Stromal cell of bone marrow (primary cell): ENCODE measurements at regions not wholly inside any gene's neighbourhood (a gene's known extent, or its start where the extent isn't known, plus 50 kb on each side); places are given as distances from the start of the nearest gene placed in this dataset.
A peak's percentile ranks its signal among the peaks of the same experiment; 100 is the strongest.

ENCODE experiments used
- DNase-seq: peaks from one replicate; pipeline ENCODE4 v3.0.0-alpha.2; 2012; ENCODE audit warnings: low read depth

DNA sequence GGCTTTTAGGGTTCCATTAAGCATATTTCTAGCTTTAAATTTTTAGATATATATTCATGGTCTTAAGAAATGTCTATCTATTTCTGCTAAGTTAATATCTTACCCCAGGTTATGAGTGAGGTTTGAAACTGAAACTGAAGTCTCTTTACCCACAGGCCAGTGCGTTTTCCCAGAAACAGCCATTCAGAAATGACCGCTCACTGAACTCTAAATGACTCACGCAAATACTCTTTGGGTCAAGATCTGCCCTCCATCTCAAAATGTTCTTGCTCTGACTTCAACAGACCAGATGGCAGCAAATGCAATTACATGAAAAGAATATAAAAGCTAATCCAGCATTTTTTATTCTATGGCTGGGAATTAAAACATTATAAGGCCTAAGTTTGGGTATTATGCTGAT lies 315.2 kb downstream of the TDRD15 start:
- peak; percentile 2 for DNase-seq

DNA sequence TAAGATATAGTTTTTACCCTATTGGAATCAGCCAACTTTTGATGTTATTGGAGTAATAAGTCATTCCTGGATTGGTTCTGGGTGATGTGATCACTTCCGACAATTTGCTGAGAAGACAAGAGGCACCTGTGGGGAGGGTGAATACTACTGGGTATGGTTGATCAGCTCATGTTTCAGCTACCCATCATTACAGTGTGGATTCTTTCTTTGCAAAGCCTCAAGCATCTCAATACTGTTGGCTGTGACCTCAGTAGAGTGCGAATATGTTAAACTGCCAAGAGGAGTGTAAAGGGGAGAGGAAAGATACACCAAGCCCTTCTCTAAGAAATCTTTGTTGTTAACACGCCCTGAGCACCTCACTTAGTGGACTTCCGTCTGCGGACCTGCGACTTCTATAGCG lies 317.7 kb downstream of the TDRD15 start:
- no peak for DNase-seq

DNA sequence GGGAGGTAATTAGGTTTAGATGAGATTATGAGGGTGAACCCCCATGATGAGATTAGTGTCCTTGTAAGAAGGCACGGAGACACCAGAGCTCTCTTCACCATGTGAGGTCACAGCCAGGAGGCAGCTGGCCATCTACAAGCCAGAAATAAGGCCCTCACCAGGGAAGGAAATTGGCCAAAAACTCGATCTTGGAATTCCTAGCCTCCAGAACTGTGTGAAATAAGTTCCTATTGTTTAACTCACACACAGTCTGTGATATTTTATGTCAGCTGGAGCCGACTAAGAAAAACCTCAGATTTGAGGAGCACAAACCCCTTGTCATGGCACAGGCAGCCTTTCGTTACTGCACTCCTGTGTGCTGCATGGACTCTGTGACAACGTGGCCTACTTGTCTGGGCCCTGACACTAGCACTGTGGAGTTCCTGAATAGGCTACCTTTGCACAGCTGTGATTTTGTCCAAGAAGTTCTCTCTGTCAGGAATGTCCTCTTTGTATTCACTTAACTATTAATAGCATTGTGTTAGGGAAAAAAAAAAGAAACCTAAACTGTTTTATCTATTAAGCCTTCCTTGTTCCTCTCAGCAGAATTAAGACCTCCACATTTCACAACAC lies 319.8 kb downstream of the TDRD15 start:
- DNase-seq: no peak

DNA sequence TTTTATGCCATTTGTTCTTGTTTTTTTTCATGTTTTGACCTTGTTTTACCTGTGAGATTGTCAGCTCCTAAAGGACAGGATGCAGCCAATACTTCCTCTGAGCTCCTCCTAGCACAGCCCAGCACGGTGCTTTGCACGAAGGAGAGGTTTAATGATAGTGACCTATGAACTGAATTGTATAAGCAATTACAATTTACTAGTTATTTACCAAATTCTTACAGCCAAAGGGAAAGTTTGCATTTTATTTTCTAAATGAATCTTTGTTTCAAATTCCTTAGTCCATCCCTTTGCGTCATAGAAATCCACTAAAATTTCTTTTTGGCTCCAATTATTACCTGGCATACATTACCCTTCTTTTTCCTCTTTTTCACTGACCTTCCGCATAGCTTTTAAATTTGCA lies 326.1 kb downstream of the TDRD15 start:
- DNase-seq: no peak

DNA sequence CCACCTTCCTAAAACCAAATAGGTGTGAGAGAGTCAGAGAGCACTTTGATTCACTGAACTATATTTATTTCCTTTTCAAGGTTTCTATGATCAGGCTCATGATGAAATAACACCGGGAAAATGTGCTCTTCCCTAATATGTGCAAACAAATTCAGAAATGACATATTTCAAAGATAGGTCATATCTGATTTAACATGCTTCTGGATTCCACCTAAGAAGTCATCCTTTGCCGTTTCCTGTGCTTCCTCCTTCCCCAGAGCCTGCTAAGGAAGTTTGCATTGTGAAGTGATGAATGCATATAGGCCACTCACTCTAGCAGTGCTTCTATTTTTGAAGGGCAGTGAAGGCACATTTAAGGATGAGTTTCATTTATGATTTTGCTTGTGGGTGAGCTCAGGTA lies 327.6 kb downstream of the TDRD15 start:
- no peak for DNase-seq

DNA sequence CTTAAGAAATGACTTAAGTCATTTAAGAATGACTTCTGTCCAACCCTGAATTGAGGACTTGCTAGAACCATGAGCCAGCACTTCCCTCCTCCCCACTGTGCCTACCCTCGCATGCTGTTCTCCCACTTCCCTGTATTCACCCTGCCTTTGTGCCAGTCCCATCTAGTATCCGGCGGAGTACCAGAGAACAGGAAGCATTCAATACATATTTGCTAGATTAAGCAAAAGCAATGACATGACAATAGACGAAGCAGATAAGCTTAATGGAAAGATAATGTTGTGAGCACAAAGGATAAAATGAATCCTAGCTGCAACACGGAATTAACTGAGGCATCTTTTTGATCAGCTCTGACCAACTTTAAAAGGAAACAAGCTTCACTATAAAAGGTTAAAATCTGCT lies 328.5 kb downstream of the TDRD15 start:
- DNase-seq: no peak

DNA sequence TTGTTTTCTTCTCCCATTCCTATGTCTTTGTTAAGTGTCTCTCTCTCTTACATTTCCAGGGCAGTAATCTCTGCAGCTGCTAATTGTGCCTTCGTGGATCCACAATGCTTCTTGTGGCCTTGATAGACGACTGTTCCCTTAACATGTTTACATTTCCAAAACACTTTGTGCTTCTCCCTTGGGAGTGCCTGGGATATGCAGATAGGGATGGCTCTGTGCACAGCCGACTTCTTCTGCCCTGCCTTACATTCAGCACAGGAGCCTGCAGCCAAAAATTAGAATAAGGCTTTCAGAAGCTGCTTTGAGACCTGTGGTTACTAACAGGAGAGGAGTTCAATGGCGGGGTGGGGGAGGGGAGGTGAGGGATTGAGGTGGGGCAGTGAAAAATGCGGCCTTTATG lies 328.9 kb downstream of the TDRD15 start:
- no peak for DNase-seq

DNA sequence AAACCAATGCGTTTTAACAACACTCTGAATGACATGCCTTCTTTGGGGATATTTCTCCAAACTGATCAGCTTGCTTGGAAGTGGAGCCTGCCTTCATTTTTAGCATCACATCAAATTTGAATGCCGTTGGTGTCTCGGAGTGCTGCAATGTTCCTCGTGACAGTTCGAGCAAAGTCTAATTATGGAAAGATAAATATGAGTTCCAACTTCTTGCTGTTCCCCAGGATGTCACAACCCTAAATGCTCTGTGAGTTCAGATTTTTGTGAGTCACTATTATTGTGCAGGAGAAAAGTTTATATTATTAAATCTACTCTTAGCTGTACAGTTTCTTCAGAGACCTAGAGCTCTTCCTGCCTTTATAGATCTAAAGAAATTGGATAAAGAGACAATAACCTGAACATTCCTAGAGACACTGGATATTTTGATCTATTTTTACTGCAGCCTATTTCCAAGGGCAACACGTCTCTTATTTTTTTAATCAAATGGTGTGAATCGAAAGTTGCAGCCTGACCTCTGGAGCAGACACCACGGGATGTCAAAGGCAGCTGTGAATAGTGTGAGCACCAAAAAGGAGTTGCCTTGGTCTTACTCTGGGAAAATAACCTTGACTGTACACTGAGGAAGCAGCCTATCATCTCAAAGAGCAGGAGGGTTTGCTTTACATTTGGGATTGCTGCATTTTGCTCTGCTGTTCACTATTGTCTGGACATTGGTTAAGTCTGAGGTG lies 330.1 kb downstream of the TDRD15 start:
- DNase-seq: no peak

DNA sequence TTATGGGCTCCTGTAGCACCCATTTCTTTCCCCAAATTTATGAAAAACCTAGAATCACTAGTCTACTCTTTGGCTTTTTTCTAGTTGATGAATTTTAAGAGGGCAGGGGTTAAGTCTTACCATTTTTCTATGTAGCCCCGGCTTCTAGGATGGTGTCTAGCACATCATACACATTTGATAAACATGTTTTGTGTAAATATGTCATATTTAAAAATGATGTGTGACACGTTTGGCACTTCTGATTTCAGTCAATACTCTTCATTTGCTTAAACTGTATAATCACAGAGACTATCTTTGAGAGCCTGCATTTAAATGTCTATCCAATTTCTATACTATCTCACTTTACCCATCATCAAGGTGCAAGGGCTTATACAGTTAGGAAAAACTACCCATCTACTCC lies 331.1 kb downstream of the TDRD15 start:
- no peak for DNase-seq

DNA sequence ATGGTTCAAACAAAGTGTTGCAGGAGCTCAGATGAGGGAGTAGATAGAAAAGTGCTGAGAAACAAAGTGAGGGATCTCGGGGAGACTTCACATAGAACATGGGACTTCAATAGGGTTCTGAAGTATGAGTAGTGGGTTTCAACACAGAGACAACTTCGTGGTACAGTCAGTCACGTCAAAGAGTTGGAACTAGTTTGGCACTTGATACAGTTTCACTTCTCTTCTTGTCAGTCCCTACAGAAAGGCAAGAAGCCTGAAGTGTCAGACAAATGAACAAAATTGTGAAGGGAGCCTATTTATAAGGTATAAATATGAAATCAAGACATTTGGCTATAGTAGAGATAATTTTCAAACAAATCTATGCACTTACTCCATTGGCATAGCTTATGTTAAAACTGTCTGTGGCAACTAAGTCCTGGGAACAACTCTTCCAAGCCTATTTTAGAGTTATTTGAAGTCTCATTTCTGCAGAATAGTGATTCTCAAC lies 338.0 kb downstream of the TDRD15 start:
- DNase-seq: no peak

DNA sequence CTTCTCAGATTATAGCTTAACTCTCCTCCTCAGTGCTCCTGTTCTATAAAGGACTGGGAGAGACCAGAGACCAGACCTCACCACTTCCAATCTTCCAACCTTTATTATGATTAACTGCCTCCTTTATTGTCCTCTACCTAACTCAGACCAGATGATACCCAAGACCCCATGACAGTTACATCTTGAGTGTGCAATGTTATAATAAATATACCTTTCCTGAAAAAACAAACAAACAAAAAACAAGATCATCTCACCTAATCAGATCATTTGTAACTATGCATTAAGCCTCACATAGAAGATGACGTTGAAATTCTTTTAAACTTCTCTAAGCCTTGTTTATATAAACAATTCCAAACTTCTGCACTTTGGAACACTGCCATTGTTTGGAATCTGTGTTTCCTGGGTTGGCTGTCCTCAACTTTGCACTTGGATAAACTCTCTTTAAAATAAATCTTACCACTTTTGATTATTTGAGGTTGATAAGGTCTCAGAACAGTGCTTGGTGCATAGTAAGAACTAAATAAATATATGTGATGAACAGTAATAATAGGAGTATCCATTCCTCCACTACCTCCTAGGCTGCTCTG lies 342.7 kb downstream of the TDRD15 start:
- DNase-seq: no peak

DNA sequence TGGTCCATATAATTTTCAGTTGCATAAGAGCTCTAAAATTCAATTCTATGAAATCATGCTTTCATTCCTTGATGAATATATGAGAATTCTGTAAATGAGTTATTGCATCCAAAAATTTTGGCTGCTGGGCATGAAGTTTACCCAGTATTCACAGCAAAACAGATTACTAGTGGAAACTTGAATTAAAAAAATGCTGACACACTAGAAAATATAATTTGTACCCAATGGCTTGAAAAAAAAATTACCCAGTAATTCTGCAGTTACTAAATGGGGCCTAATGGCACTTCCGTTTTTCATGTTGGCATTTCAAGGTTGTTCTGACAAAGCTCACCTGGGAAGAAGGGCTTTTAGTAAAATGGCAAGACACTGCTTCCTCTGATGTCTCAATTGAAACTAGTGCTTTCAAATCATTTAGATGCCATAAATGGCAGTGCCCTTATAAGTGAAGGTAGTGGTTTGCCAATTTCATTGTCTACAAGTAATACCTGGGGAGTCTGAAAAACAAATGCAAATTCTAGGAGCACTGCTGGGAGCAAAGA lies 343.6 kb downstream of the TDRD15 start:
- DNase-seq: no peak

DNA sequence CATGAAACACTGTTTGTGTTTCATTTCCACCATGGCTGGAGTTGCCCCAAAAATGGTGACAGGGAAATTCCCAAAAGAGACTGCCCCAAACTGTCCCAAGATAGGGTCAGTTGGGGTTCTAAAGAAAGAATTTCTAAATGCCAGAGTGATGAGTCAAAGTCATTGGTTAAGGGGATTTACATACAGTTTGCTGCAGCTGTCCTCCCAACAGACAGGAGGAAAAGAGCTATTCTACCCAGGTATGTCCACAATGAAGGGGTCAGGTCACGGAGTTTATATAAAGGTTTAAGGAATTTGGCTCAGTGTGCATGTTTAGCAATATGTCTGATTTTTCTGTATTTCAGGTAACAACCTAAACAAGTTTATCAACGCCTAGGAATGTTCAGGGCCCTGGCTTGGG lies 344.1 kb downstream of the TDRD15 start:
- no peak for DNase-seq

DNA sequence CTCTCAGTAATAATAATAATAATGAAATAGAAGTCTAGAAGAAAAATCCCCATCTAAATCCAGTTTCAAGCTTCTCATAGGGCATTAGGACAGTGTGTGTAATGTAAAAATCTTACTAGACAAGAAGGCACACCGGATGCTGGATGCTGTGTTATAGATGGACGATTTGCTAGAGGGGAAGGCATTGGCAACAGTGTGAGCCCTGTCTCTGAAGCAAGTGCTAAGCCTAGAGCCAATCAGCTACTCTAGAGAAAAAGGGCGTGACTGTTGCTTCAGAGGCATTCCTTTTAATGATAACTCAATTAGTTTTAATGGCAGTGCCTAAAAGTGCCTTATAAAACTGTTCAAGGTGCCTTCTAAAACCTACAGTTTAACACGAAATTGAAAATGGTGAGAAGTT lies 344.9 kb downstream of the TDRD15 start:
- DNase-seq: no peak

DNA sequence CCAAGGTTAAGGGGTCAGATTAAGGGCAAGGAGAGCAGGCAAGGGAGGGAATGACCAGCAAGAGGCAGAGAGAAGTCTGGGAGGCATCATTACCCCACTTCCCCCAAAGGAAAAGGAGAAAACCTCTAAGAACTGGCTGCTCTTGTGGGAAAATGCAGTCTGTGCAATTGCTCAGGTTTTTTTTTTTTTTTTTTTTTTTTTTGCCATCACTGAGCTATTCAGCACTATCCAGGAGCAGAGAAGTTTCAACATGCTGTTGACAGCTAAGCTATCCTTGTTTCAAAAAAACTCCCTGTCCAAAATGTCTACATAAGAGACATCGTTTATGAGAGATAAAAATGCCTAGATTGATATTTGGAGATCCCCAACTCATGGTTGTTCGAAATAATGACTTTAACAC lies 345.4 kb downstream of the TDRD15 start:
- no peak for DNase-seq

DNA sequence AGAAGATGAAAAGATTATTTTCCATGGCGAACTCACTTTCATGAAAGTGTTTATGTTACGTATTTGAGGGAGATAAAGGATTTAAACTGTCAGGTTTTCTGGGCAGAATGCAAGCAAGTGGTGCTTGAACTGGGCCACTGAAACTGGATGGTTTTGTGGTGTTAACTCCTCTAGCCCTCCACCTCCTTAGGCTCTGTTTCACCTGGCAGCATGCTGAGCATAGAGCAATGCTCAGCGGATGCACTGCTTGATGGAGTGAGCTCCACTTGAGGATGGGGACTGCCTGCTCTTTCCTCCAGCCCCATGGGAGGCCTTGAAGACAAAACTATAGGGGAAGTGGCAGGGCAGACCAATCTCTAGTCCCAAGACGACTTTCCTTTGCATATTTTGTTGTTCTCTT lies 345.8 kb downstream of the TDRD15 start:
- no peak for DNase-seq

DNA sequence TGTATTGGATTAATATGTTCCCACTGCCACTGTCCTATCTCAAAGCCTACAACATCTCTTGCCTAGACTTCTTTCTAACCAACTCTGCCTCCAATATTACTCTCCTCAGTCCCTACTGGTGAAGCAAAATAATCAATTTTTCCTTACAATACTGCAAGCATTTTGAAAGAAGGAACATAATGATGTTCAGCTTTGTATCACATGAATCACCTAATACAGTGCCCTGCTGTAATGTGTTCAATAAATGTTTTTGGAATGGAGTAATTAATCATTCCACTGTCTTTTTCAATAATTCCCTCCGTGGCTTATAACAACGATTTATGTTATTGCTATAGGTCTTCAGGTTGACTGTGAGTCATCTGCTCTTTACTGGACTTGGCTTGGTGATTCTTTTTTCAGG lies 356.4 kb downstream of the TDRD15 start:
- no peak for DNase-seq

DNA sequence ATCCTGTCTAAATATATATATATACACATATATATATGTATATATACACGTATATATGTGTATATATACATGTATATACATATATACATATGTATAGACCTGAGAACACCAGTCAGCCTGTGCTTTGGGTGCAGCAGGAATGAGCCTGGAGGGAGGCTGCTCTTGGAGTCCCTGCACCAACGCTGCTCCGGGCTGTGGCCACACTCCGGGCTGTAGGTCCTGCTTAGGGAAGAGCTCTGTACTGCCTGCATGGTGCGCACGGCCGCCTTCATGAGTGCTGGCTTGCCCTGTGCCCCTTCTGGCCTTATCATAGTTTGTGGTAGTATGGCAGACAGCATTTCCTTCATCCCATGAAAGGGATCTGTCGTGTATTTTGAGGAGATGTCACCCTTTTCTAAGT lies 360.9 kb downstream of the TDRD15 start:
- DNase-seq: no peak

DNA sequence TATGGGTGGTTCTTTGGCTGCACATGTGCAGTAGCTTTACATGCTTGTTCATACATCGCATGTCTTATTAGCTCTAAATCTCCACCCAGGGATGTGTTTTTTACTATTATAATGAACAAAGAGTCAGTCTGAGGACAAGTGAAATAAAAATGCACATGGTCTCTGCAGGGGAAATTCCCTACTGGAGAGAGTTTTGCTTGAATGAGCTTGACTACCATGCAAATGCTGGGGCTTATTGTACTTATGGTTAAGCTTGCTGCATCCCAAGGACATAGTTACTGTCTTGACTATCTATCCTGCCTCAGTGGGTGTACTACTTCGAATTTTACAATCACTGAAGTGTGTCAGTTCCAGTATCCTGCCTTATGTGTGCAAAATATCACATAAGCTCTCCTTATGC lies 362.7 kb downstream of the TDRD15 start:
- no peak for DNase-seq

DNA sequence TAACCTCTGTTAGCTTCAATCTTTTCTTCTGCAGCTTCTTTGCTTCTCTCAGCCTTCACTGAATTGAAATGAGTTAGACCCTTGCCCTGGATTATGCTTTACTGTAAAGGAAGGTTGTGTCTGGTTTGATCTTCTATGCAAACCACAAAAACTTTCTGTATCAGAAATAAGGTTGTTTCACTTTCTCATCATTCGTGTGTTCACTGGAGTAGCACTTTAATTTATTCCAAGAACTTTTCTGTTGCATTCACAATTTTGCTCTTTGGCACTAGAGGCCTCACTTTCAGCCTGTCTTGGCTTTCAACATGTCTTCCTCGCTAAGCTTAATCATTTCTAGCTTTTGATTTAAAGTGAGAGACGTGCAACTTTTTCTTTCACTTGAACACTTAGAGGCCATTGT lies 365.3 kb downstream of the TDRD15 start:
- DNase-seq: no peak

DNA sequence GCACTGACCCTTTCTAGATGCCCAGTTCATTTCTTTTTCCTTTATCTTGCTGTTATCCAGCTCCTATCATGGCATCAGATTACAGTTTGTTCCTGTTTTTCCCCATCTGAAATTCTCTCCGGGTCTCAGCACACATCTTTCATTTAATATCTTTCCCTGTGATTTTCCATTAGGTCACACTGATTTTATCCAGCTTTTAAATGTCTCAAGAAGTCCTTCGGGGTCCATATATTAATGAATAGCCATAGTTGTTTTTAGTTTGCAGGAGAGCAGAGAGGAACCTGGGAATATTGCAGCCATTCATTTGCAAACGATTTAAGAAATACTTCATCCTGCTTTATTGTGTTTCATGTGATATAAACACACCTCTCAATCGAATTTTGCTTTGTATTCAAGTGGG lies 374.2 kb downstream of the TDRD15 start:
- no peak for DNase-seq

DNA sequence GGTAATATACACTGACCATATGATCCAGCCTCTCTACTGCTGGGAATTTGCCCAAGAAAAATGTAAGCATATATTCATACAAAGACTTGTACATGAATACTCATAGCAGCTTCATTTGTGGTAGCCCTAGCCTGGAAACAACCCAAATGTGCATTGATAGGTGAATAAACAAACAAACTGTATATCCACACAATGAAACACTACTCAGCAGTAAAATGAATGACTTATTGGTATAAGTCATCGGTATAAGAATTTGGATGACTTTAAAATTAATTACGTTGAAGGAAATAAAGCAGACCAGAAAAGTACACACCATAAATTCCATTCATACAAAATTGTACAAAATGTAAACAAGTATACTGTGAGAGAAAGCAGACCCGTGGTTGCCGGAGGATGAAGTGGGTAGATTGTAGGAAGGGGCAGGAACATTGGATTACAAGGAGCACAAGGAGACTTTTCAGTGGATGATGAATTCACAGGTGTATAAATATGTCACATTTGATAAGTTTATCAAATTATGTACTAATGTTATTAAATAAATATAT lies 376.7 kb downstream of the TDRD15 start:
- no peak for DNase-seq

DNA sequence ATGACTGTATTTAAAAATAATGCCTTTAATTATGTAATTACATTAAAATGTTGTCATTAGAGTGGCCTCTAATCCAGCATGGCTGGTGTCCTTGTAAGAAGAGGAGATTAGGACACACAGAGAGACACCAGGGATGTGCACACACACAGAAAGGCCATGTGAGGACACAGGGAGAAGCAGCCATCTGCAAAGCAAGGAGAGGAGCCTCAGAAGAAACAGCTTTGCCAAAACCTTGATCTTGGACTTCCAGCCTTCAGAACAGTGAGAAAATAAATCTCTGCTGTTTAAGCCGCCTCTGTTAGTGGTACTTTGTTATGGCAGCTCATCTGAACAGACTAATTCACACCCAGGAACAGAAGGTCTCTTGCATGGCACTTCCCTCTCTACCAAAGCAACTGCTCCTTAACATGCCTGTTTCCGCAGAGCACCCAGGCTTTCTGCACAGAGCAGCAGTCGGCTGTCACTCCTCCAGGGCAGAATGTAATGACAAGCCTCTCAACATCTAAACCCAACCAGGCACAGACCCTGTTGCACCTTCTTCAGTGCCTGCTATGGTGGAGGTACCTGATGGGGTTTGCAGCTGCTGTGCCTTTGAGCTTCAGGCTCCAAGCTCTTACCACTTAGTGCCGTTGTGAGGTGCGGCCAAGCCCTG lies 377.7 kb downstream of the TDRD15 start:
- DNase-seq: no peak
